K562 (cell line): ENCODE measurements at regions not wholly inside any gene's neighbourhood (a gene's known extent, or its start where the extent isn't known, plus 50 kb on each side); places are given as distances from the start of the nearest gene placed in this dataset.

ENCODE experiments used
- ATAC-seq: fragments of 200-7000 bp; cut with Tn5 transposase; 3 replicates; pipeline ENCODE4 v1.9.1; 2020; ENCODE audit warnings: moderate library complexity
- BruUV-seq: library from RNA; stranded (reverse); fragments of 400-500 nt; replicated peaks from 2 replicates; lab custom pipeline; 2021; lab: Mats Ljungman, UMichigan
- CTCF ChIA-PET: fragments of 300-600 bp; formaldehyde crosslinking; extraction: SDS; loops from one replicate; lab custom pipeline; 2021; ENCODE audit warnings: low intra/inter-chr PET ratio; lab: Yijun Ruan, JAX
- POLR2A ChIA-PET: fragments of 300-600, 350-650 bp; sonication (Branson Sonifier 250); formaldehyde crosslinking; extraction: SDS; loops from one replicate; lab custom pipeline; 2021; ENCODE audit warnings: antibody characterized with exemption, inconsistent platforms; lab: Yijun Ruan, JAX
- DNase-seq, 4 experiments: peaks; one replicate each; pipeline versions ENCODE4 v3.0.0 to v3.0.0-alpha.2; 2011 to 2018; ENCODE audit warnings: low spot score in 3 of 4, mixed read lengths in 3 of 4; ENCODE audit errors: extremely low read depth in 1 of 4
- FAIRE-seq: peaks from 2 replicates; lab custom pipeline; 2011; peaks lifted over from hg19 to GRCh38; lab: Jason Lieb, UNC
- H2AFZ ChIP-seq: 2 replicates; pipeline ENCODE4 v1.6.0; 2011; ENCODE audit warnings: low read depth, low read length, control low read depth, inconsistent platforms
- H3K27ac ChIP-seq: fragments of 200-600 bp; 3 replicates; pipeline ENCODE4 v1.8.0; 2011; ENCODE audit warnings: low read depth, mild to moderate bottlenecking, control low read depth, inconsistent platforms, low read length, moderate library complexity, mixed read lengths; ENCODE audit errors: extremely low read depth
- H3K27me3 ChIP-seq, 2 experiments: fragments of 300-600 bp in 1 of 2; 2 replicates in 1 of 2; 3 replicates in 1 of 2; pipeline versions ENCODE4 v1.6.0 to v1.8.0; 2011; ENCODE audit warnings: inconsistent platforms in 2 of 2, low read length in 2 of 2, mild to moderate bottlenecking in 1 of 2, mixed read lengths in 1 of 2, moderate library complexity in 1 of 2; ENCODE audit not compliant: control insufficient read depth in 2 of 2, insufficient read depth in 2 of 2
- H3K36me3 ChIP-seq: fragments of 300-600 bp; 3 replicates; pipeline ENCODE4 v1.8.0; 2011; ENCODE audit warnings: mild to moderate bottlenecking, low read length, inconsistent platforms; ENCODE audit not compliant: control insufficient read depth, insufficient read depth
- H3K4me1 ChIP-seq, 2 experiments: fragments of 200-600 bp in 1 of 2; replicated peaks in 1 of 2; 2 replicates in 1 of 2; 3 replicates in 1 of 2; pipeline versions ENCODE4 v1.5.1 to v1.8.0; 2011; ENCODE audit warnings: inconsistent platforms in 2 of 2, low read length in 2 of 2, mild to moderate bottlenecking in 1 of 2, mixed read lengths in 1 of 2, moderate library complexity in 1 of 2; ENCODE audit not compliant: control insufficient read depth in 2 of 2, insufficient read depth in 2 of 2
- H3K4me2 ChIP-seq: 2 replicates; pipeline ENCODE4 v1.6.1; 2011; ENCODE audit warnings: low read length, control low read depth, inconsistent platforms, mixed read lengths; ENCODE audit not compliant: insufficient read depth
- H3K4me3 ChIP-seq: fragments of 200-600 bp; sonication (generic), shearing (Covaris generic); 2 replicates; pipeline ENCODE4 v1.5.1; 2016; ENCODE audit warnings: control low read depth, inconsistent platforms
- H3K79me2 ChIP-seq: fragments of 200-600 bp; 3 replicates; pipeline ENCODE4 v1.8.0; 2011; ENCODE audit warnings: low read length, inconsistent platforms; ENCODE audit not compliant: control insufficient read depth, insufficient read depth
- H3K9ac ChIP-seq, 2 experiments: 2 replicates each; pipeline versions ENCODE4 v1.6.0 to v1.6.1; 2011; ENCODE audit warnings: low read depth in 2 of 2, low read length in 2 of 2, control low read depth in 1 of 2, inconsistent platforms in 1 of 2, mild to moderate bottlenecking in 1 of 2, mixed read lengths in 1 of 2; ENCODE audit not compliant: insufficient read depth in 1 of 2
- H3K9me1 ChIP-seq: one replicate; pipeline ENCODE4 v1.6.0; 2011; ENCODE audit warnings: inconsistent platforms, mild to moderate bottlenecking, low read length, moderate library complexity; ENCODE audit not compliant: control insufficient read depth, insufficient read depth
- H3K9me3 ChIP-seq: replicated peaks from 2 replicates; pipeline ENCODE4 v1.5.1; 2011; ENCODE audit warnings: low read depth, low read length, inconsistent platforms; ENCODE audit not compliant: control insufficient read depth, insufficient read depth
- H4K20me1 ChIP-seq: replicated peaks from 2 replicates; pipeline ENCODE4 v1.6.1; 2011; ENCODE audit warnings: low read length, inconsistent platforms, mixed read lengths; ENCODE audit not compliant: control insufficient read depth, insufficient read depth
- ATF2 ChIP-seq: sonication (generic); formaldehyde crosslinking; IDR thresholded peaks from 2 replicates; pipeline ENCODE4 v1.8.1; 2022; ENCODE audit warnings: missing genetic modification reagents
- BCLAF1 ChIP-seq, 2 experiments: fragments of 450-650 bp in 1 of 2; IDR thresholded peaks; 2 replicates each; pipeline ENCODE4 v1.6.1; 2011 to 2017; ENCODE audit warnings: low read depth in 2 of 2, antibody characterized with exemption in 1 of 2, borderline replicate concordance in 1 of 2, low read length in 1 of 2, mild to moderate bottlenecking in 1 of 2, mixed read lengths in 1 of 2; ENCODE audit not compliant: control insufficient read depth in 1 of 2
- BDP1 ChIP-seq: IDR thresholded peaks from 3 replicates; pipeline ENCODE4 v1.6.1; 2011; ENCODE audit not compliant: insufficient read length, insufficient read depth
- CHD2 ChIP-seq: IDR thresholded peaks from 2 replicates; pipeline ENCODE4 v1.6.1; 2011; ENCODE audit warnings: low read depth, low read length
- MBD2 ChIP-seq: sonication (generic); IDR thresholded peaks from 2 replicates; pipeline ENCODE4 v1.6.1; 2016; ENCODE audit warnings: low read depth, borderline replicate concordance
- NR2C2 ChIP-seq, 2 experiments: fragments of 200-800 bp in 1 of 2; sonication (Bioruptor generic) in 1 of 2; sonication (generic) in 1 of 2; formaldehyde crosslinking in 1 of 2; IDR thresholded peaks; 2 replicates each; pipeline versions ENCODE4 v1.6.1 to v1.8.0; 2016 to 2022; ENCODE audit warnings: mild to moderate bottlenecking in 1 of 2, missing compliant biosample characterization in 1 of 2, missing genetic modification characterization in 1 of 2, missing genetic modification reagents in 1 of 2
- PBX2 ChIP-seq, 2 experiments: IDR thresholded peaks in 1 of 2; conservative IDR thresholded peaks in 1 of 2; 2 replicates each; pipeline ENCODE4 v1.6.1; 2016; ENCODE audit warnings: low read depth in 2 of 2, mild to moderate bottlenecking in 1 of 2, missing compliant biosample characterization in 1 of 2, missing genetic modification characterization in 1 of 2, moderate library complexity in 1 of 2
- SAP30 ChIP-seq: fragments of 200-600 bp; sonication (generic); IDR thresholded peaks from 2 replicates; pipeline ENCODE4 v1.6.1; 2012; ENCODE audit warnings: borderline replicate concordance, low read depth, mild to moderate bottlenecking, moderate library complexity, low read length, control low read depth, inconsistent platforms; ENCODE audit not compliant: insufficient read depth, poor library complexity, severe bottlenecking
- SREBF2 ChIP-seq: sonication (generic); formaldehyde crosslinking; IDR thresholded peaks from 2 replicates; pipeline ENCODE4 v1.4.0; 2020; ENCODE audit warnings: mild to moderate bottlenecking, missing genetic modification reagents
- ZFX ChIP-seq: sonication (generic); formaldehyde crosslinking; IDR thresholded peaks from 2 replicates; pipeline ENCODE4 v1.8.0; 2022; ENCODE audit warnings: mild to moderate bottlenecking, missing genetic modification reagents, moderate library complexity
- ZNF76 ChIP-seq: fragments of 250-450 bp; sonication (Bioruptor Pico); IDR thresholded peaks from 2 replicates; pipeline ENCODE4 v1.4.0; 2020; ENCODE audit warnings: mild to moderate bottlenecking, moderate library complexity, borderline replicate concordance
- WGBS: fragments of 100-300 bp; shearing (Covaris generic); methylation state at CpG from one replicate; pipeline ENCODE4 v1.1.6; 2016; ENCODE audit warnings: low coverage, mixed read lengths; ENCODE audit not compliant: insufficient coverage; ENCODE audit errors: missing lambda C conversion rate; 5-methylcytosine and 5-hydroxymethylcytosine counted together
- in situ Hi-C: fragments of 300-500 bp; cut with MboI; formaldehyde crosslinking; loops from 4 replicates; pipeline ENCODE4 v1.15.0; 2018; ENCODE audit warnings: inconsistent platforms, mixed read lengths
- intact Hi-C: fragments of 100-400 bp; cut with micrococcal nuclease; formaldehyde crosslinking; loops from 2 replicates; pipeline ENCODE4 v1.14.2; 2022

GRCh38 chr3:152147748-152148147 is 121.0 kb upstream of the MBNL1 start (continued):
- no peak for TF ChIP-seq CHD2
- TF ChIP-seq BDP1, result no peak
- TF ChIP-seq SREBF2 (CRISPR knock-in tag), result no peak
- no peak for TF ChIP-seq ZFX (CRISPR knock-in tag)
- TF ChIP-seq ATF2 (CRISPR knock-in tag), result no peak
- TF ChIP-seq NR2C2 (CRISPR knock-in tag; IDR thresholded peaks at IDR 0.05), result no peak
- no peak for TF ChIP-seq NR2C2 (tag; IDR thresholded peaks at IDR 0.05)
- TF ChIP-seq PBX2 (CRISPR knock-in tag; IDR thresholded peaks at IDR 0.05; ENCODE audit: low read depth), result no peak
- no peak for TF ChIP-seq PBX2 (tag; conservative IDR thresholded peaks at IDR 0.05; ENCODE audit: low read depth)

- Histone ChIP-seq H3K4me3 (no peak overlapping the region), H3K9me3 (no peaks in the 10 kb centered on the region), H3K4me1 (no peaks in the 10 kb centered on the region), H3K9ac (no peak overlapping the region), H3K9me1 (no peaks in the 10 kb centered on the region), H2AFZ (no peak overlapping the region), H3K4me2 (no peak overlapping the region), H4K20me1 (no peaks in the 10 kb centered on the region), H3K27me3 (no peaks in the 10 kb centered on the region), H3K27ac (no peak overlapping the region), H3K79me2 (no peaks in the 10 kb centered on the region), H3K36me3 (no peaks in the 10 kb centered on the region)
- 0% methylated on average over 1 of the region's 1 CpG for whole genome bisulfite sequencing
- DNase-seq (peak in 1 of 4 experiments; percentile 6), ATAC-seq (peak; percentile 72), FAIRE-seq (no peak)
- TF ChIP-seq BCLAF1 (IDR thresholded peaks at IDR 0.05; ENCODE audit: borderline replicate concordance in 1 of 2, control insufficient read depth in 1 of 2, low read depth in 2 of 2, low read length in 1 of 2) (no peak), SAP30 (no peak), ZNF76 (CRISPR knock-in tag) (no peak), MBD2 (no peak)
- no TSS peak for BruUV-seq
- POLR2A ChIA-PET, result no interaction called here
- intact Hi-C loops, result no loop called here
- CTCF ChIA-PET, result no interaction called here
- in situ Hi-C loops, result no loop called here
Measured at GRCh38 chr3:152148579-152148978, 120.2 kb upstream of the MBNL1 start.
